ENCODE measurements at regions not wholly inside any gene's neighbourhood (a gene's known extent, or its start where the extent isn't known, plus 50 kb on each side); places are given as distances from the start of the nearest gene placed in this dataset.
A peak's percentile ranks its signal among the peaks of the same experiment; 100 is the strongest.
"Not testable (repeated sequence)": the region's sequence is repeated elsewhere in the genome, so short reads cannot be mapped to it uniquely, and the experiment has no call there.

DNA sequence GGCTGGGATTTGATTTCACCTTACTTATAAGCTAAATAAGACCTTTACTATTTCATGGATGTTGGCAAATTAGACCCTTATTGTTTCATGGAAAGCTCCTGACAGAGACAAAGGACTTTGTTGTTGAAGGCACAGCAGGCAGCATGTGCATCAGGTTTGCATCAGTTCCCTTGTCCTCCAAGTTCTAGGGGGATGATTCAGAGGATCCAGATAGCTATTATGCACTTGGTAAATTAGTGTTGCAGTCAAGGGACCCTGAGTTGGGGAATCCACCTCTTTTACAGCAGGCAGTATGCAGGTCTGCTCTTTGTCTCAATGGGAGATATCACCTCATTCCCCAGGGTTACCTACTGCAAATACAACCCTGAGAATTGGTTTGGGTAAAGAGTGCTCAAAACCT is 131.4 kb upstream of the IGSF10 start:
- no TSS peak for BruUV-seq (replicated peaks)
- no peaks in the 10 kb centered on the region for H3K36me3 Mint-ChIP-seq (ENCODE audit: insufficient read depth, unreplicated experiment)
- H3K4me1 Mint-ChIP-seq (ENCODE audit: insufficient read depth, unreplicated experiment) = no peaks in the 10 kb centered on the region
- CTCF ChIA-PET = no interaction called here
- POLR2A ChIA-PET = no interaction called here
- intact Hi-C loops (cut with micrococcal nuclease) = no loop called here
- H3K27me3 Mint-ChIP-seq (ENCODE audit: insufficient read depth, unreplicated experiment) = no peaks in the 10 kb centered on the region
- H3K4me3 Mint-ChIP-seq (ENCODE audit: unreplicated experiment) = no peak overlapping the region
- TF ChIP-seq, protein P1, sequence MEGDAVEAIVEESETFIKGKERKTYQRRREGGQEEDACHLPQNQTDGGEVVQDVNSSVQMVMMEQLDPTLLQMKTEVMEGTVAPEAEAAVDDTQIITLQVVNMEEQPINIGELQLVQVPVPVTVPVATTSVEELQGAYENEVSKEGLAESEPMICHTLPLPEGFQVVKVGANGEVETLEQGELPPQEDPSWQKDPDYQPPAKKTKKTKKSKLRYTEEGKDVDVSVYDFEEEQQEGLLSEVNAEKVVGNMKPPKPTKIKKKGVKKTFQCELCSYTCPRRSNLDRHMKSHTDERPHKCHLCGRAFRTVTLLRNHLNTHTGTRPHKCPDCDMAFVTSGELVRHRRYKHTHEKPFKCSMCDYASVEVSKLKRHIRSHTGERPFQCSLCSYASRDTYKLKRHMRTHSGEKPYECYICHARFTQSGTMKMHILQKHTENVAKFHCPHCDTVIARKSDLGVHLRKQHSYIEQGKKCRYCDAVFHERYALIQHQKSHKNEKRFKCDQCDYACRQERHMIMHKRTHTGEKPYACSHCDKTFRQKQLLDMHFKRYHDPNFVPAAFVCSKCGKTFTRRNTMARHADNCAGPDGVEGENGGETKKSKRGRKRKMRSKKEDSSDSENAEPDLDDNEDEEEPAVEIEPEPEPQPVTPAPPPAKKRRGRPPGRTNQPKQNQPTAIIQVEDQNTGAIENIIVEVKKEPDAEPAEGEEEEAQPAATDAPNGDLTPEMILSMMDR (IDR thresholded peaks at IDR 0.05; ENCODE audit: unreplicated experiment) = no peak
- no peaks in the 10 kb centered on the region for H3K9me3 Mint-ChIP-seq (ENCODE audit: unreplicated experiment)
- no peak for DNase-seq (ENCODE audit: unreplicated experiment)
- H3K27ac Mint-ChIP-seq (ENCODE audit: low read depth, unreplicated experiment) = no peak overlapping the region

DNA sequence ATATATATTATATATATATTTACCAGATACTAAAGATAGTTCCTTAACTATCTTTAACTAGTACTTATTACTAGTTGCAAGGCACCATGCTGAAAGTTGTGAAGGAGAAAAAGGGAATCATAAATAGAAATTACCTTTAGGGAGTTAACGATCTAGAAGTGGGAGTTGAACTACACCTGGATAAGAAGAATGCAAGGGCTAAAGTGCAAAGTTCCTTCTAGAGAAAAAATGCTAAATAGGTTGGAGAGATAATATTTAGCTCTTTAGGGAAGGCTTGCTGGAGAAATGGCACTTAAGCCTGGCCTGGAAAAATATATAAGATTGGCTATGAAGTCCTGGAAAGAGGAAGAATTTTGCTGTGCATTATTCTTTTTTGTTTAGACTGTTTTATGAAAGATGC is 130.6 kb upstream of the IGSF10 start:
- H3K4me1 Mint-ChIP-seq (ENCODE audit: insufficient read depth, unreplicated experiment) = no peaks in the 10 kb centered on the region
- no peak for DNase-seq (ENCODE audit: unreplicated experiment)
- no peak overlapping the region for H3K4me3 Mint-ChIP-seq (ENCODE audit: unreplicated experiment)
- H3K9me3 Mint-ChIP-seq (ENCODE audit: unreplicated experiment) = no peaks in the 10 kb centered on the region
- ChIA-PET POLR2A (no interaction called here), CTCF (no interaction called here)
- TF ChIP-seq, protein P1 (IDR thresholded peaks at IDR 0.05; ENCODE audit: unreplicated experiment) = no peak
- no peaks in the 10 kb centered on the region for H3K27me3 Mint-ChIP-seq (ENCODE audit: insufficient read depth, unreplicated experiment)
- H3K36me3 Mint-ChIP-seq (ENCODE audit: insufficient read depth, unreplicated experiment) = no peaks in the 10 kb centered on the region
- H3K27ac Mint-ChIP-seq (ENCODE audit: low read depth, unreplicated experiment) = no peak overlapping the region
- no TSS peak for BruUV-seq (replicated peaks)
- intact Hi-C loops (cut with micrococcal nuclease) = no loop called here

DNA sequence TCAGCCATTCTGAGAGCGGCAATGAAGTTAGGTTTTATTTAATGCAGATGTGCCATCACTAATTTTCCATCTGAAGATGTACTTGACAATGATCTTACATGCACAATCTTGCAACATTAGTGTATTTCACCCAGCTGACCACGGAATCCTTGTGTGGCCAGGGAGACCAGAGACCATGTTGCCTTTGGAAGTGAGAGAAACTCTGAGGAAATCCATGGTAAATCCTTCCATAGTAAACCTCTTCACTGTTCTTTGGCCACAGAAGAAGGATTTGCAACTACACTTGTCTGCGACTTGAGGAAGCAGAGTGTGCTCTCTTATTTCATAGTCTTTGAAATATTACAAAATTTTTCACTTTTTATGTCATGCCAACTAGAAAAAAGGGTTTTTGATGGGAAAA is 128.4 kb upstream of the IGSF10 start:
- intact Hi-C loops (cut with micrococcal nuclease) = no loop called here
- ChIA-PET POLR2A (no interaction called here), CTCF (interaction anchor here (0.5 kb wide), 1 partner anchor 310 kb away, joined by 3 read pairs; no protein-coding TSS in a partner anchor)
- DNase-seq (ENCODE audit: unreplicated experiment) = no peak
- no peak overlapping the region for H3K27ac Mint-ChIP-seq (ENCODE audit: low read depth, unreplicated experiment)
- no peaks in the 10 kb centered on the region for H3K27me3 Mint-ChIP-seq (ENCODE audit: insufficient read depth, unreplicated experiment)
- H3K4me3 Mint-ChIP-seq (ENCODE audit: unreplicated experiment) = no peak overlapping the region
- no peaks in the 10 kb centered on the region for H3K4me1 Mint-ChIP-seq (ENCODE audit: insufficient read depth, unreplicated experiment)
- TF ChIP-seq, protein P1 (IDR thresholded peaks at IDR 0.05; ENCODE audit: unreplicated experiment) = no peak
- no TSS peak for BruUV-seq (replicated peaks)
- H3K9me3 Mint-ChIP-seq (ENCODE audit: unreplicated experiment) = no peaks in the 10 kb centered on the region
- H3K36me3 Mint-ChIP-seq (ENCODE audit: insufficient read depth, unreplicated experiment) = no peaks in the 10 kb centered on the region

DNA sequence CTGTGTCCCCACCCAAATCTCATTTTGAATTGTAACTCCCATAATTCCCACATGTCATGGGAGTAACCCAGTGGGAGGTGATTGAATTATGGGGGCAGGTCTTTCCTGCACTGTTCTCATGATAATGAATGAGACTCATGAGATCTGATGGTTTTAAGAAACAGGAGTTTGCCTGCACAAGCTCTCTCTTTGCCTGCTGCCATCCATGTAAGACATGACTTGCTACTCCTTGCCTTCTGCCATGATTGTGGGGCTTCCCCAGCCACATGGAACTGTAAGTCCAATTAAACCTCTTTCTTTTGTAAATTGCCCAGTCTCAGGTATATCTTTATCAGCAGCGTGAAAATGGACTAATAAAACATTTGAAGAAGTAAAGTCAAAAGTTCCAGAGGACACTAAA is 126.8 kb upstream of the IGSF10 start:
- H3K4me1 Mint-ChIP-seq (ENCODE audit: insufficient read depth, unreplicated experiment); BruUV-seq (replicated peaks); H3K27ac Mint-ChIP-seq (ENCODE audit: low read depth, unreplicated experiment); H3K9me3 Mint-ChIP-seq (ENCODE audit: unreplicated experiment); POLR2A ChIA-PET; H3K27me3 Mint-ChIP-seq (ENCODE audit: insufficient read depth, unreplicated experiment); H3K36me3 Mint-ChIP-seq (ENCODE audit: insufficient read depth, unreplicated experiment); DNase-seq (ENCODE audit: unreplicated experiment); intact Hi-C loops (cut with micrococcal nuclease); H3K4me3 Mint-ChIP-seq (ENCODE audit: unreplicated experiment): not testable (repeated sequence)
- CTCF ChIA-PET = interaction anchor here (0.6 to 1.4 kb wide), 4 partner anchors 11 to 420 kb away, joined by 3 to 4 read pairs (median 3); no protein-coding TSS in a partner anchor

DNA sequence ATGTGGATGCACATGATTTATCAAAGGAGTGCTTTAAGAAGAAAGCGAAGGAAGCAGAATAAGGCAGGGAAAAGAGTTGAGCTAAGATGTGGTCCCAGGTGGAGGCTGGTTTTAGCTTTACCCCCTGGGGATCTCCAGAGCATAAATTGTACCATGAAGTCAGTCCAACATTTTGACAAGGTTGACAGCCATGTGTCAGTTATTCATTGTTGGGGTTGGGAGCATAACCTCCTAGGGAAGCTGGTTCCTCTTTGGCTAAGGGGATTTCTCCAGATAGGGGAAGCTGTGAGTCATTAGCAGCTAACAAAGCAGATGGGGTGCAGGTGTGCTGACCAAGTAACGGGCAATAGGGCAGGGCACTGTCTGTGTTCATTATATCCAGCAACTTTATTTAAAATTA is 123.7 kb upstream of the IGSF10 start:
- no peaks in the 10 kb centered on the region for H3K9me3 Mint-ChIP-seq (ENCODE audit: unreplicated experiment)
- no peaks in the 10 kb centered on the region for H3K27me3 Mint-ChIP-seq (ENCODE audit: insufficient read depth, unreplicated experiment)
- peaks cover 4% of the 10 kb centered on the region for H3K4me1 Mint-ChIP-seq (ENCODE audit: insufficient read depth, unreplicated experiment)
- intact Hi-C loops (cut with micrococcal nuclease) = no loop called here
- no TSS peak for BruUV-seq (replicated peaks)
- ChIA-PET POLR2A (interaction anchor here (0.5 kb wide), 1 partner anchor 16 kb away, joined by 3 read pairs; no protein-coding TSS in a partner anchor), CTCF (interaction anchor here (0.8 to 1.1 kb wide), 2 partner anchors 15 to 116 kb away, joined by 3 to 4 read pairs; no protein-coding TSS in a partner anchor)
- H3K27ac Mint-ChIP-seq (ENCODE audit: low read depth, unreplicated experiment) = no peak overlapping the region
- TF ChIP-seq, protein P1 (IDR thresholded peaks at IDR 0.05; ENCODE audit: unreplicated experiment) = no peak
- no peaks in the 10 kb centered on the region for H3K36me3 Mint-ChIP-seq (ENCODE audit: insufficient read depth, unreplicated experiment)
- no peak overlapping the region for H3K4me3 Mint-ChIP-seq (ENCODE audit: unreplicated experiment)
- peak; percentile 46 for DNase-seq (ENCODE audit: unreplicated experiment)

Data from MCF 10A (cell line).